ENCODE measurements at regions not wholly inside any gene's neighbourhood (a gene's known extent, or its start where the extent isn't known, plus 50 kb on each side); places are given as distances from the start of the nearest gene placed in this dataset.

GRCh38 chr11:47914743-47915142 is 65.6 kb upstream of the PTPRJ start:
- Histone ChIP-seq H3K4me3 (ENCODE audit: low read depth, low read length, poor library complexity, severe bottlenecking) (no peak overlapping the region), H3K27ac (ENCODE audit: low read depth, low read length, poor library complexity, severe bottlenecking) (no peak overlapping the region)
- CTCF ChIA-PET (ENCODE audit: unreplicated experiment), result no interaction called here

GRCh38 chr11:47913529-47914244 is 65.5 kb upstream of the NUP160 start:
- Histone ChIP-seq H3K4me1 (ENCODE audit: insufficient read depth, low read length, poor library complexity, severe bottlenecking) (peaks cover 45% of the 10 kb centered on the region), H3K27ac (ENCODE audit: low read depth, low read length, poor library complexity, severe bottlenecking) (no peak overlapping the region), H3K4me3 (ENCODE audit: low read depth, low read length, poor library complexity, severe bottlenecking) (no peak overlapping the region), H3K36me3 (ENCODE audit: insufficient read depth, low read length) (no peaks in the 10 kb centered on the region), H2AFZ (ENCODE audit: low read length) (no peak overlapping the region), H4K20me1 (ENCODE audit: insufficient read depth, low read length) (no peaks in the 10 kb centered on the region), H3K9me2 (ENCODE audit: insufficient read depth, low read length) (no peaks in the 10 kb centered on the region), H3K9me3 (ENCODE audit: low read length) (no peaks in the 10 kb centered on the region), H3K79me2 (ENCODE audit: insufficient read depth, low read depth, low read length) (no peaks in the 10 kb centered on the region), H3K4me2 (ENCODE audit: low read length) (peak overlapping the region; percentile 2; the same call in 1 of the 2 replicates)
- ChIA-PET CTCF (ENCODE audit: unreplicated experiment) (interaction anchor here (0.9 kb wide), 1 partner anchor 194 kb away, joined by 3 read pairs; no protein-coding TSS in a partner anchor), POLR2A (interaction anchor here (0.7 to 1.5 kb wide), 4 partner anchors 12 to 77 kb away, joined by 3 to 5 read pairs (median 4); no protein-coding TSS in a partner anchor)
- TF ChIP-seq EZH2phosphoT487 (IDR thresholded peaks at IDR 0.05; ENCODE audit: borderline replicate concordance, low read depth, low read length), result no peak
- no peak for TF ChIP-seq CTCF (conservative IDR thresholded peaks at IDR 0.05; ENCODE audit: low read length)
- intact Hi-C loops (cut with micrococcal nuclease; ENCODE audit: unreplicated experiment), result no loop called here
- no TSS peak for BruUV-seq (replicated peaks)
- no peak for DNase-seq (ENCODE audit: low spot score)

More at GRCh38 chr11:47914743-47915142, 65.6 kb upstream of the PTPRJ start:
- H4K20me1 ChIP-seq (ENCODE audit: insufficient read depth, low read length), result no peaks in the 10 kb centered on the region
- H3K4me1 ChIP-seq (ENCODE audit: insufficient read depth, low read length, poor library complexity, severe bottlenecking), result peaks cover 56% of the 10 kb centered on the region
- peak overlapping the region; percentile 66; the same call in 1 of the 2 replicates for H3K4me2 ChIP-seq (ENCODE audit: low read length)
- no peak overlapping the region for H2AFZ ChIP-seq (ENCODE audit: low read length)
- no peak for TF ChIP-seq CTCF (conservative IDR thresholded peaks at IDR 0.05; ENCODE audit: low read length)
- no peak for TF ChIP-seq EZH2phosphoT487 (IDR thresholded peaks at IDR 0.05; ENCODE audit: borderline replicate concordance, low read depth, low read length)
- POLR2A ChIA-PET, result interaction anchor here (1.0 kb wide), 1 partner anchor 76 kb away, joined by 3 read pairs; no protein-coding TSS in a partner anchor
- no peaks in the 10 kb centered on the region for H3K9me2 ChIP-seq (ENCODE audit: insufficient read depth, low read length)
- no peaks in the 10 kb centered on the region for H3K9me3 ChIP-seq (ENCODE audit: low read length)
- no peaks in the 10 kb centered on the region for H3K36me3 ChIP-seq (ENCODE audit: insufficient read depth, low read length)
- intact Hi-C loops (cut with micrococcal nuclease; ENCODE audit: unreplicated experiment), result no loop called here
- no peak for DNase-seq (ENCODE audit: low spot score)
- no peaks in the 10 kb centered on the region for H3K79me2 ChIP-seq (ENCODE audit: insufficient read depth, low read depth, low read length)
- no TSS peak for BruUV-seq (replicated peaks)
